CD4-positive, alpha-beta T cell (primary cell): ENCODE measurements at regions not wholly inside any gene's neighbourhood (a gene's known extent, or its start where the extent isn't known, plus 50 kb on each side); places are given as distances from the start of the nearest gene placed in this dataset.

Experiments
- ATAC-seq: fragments of 200-7000 bp; cut with Tn5 transposase; one replicate; pipeline ENCODE4 v1.10.0; 2022; ENCODE audit warnings: mild to moderate bottlenecking; ENCODE audit not compliant: poor library complexity
- CTCF ChIA-PET: fragments of 350-600 bp; sonication (Branson Sonifier 250); formaldehyde crosslinking; loops from one replicate; lab custom pipeline; 2021; ENCODE audit warnings: antibody characterized with exemption, inconsistent platforms; lab: Charles Lee
- POLR2A ChIA-PET: fragments of 350-600 bp; sonication (Branson Sonifier 250); formaldehyde crosslinking; loops from one replicate; lab custom pipeline; 2021; ENCODE audit warnings: antibody characterized with exemption, inconsistent platforms; lab: Charles Lee
- DNase-seq, 14 experiments: peaks; one replicate each; pipeline ENCODE4 v3.0.0-alpha.2; 2013 to 2020; ENCODE audit warnings: mixed read lengths in 2 of 14
- H3K27ac ChIP-seq, 2 donors: one replicate each; pipeline versions ENCODE4 v1.5.1 to v1.7.0; 2013; ENCODE audit warnings: low read length in 2 of 2, low read depth in 1 of 2, mild to moderate bottlenecking in 1 of 2
- H3K27me3 ChIP-seq, 2 experiments: 1 replicate in 1 of 2; 2 replicates in 1 of 2; pipeline versions ENCODE4 v1.6.1 to v1.7.0; 2013; ENCODE audit warnings: low read length in 2 of 2, control low read depth in 1 of 2, mild to moderate bottlenecking in 1 of 2, moderate library complexity in 1 of 2; ENCODE audit not compliant: insufficient read depth in 2 of 2, control insufficient read depth in 1 of 2
- H3K36me3 ChIP-seq: one replicate; pipeline ENCODE4 v1.6.1; 2013; ENCODE audit warnings: low read length, control low read depth; ENCODE audit not compliant: insufficient read depth
- H3K4me1 ChIP-seq: one replicate; pipeline ENCODE4 v1.6.1; 2013; ENCODE audit warnings: low read length, control low read depth; ENCODE audit not compliant: insufficient read depth
- H3K4me3 ChIP-seq: one replicate; pipeline ENCODE4 v1.5.1; 2013; ENCODE audit warnings: mild to moderate bottlenecking, low read length, moderate library complexity
- H3K9me3 ChIP-seq, 2 experiments: 1 replicate in 1 of 2; 2 replicates in 1 of 2; pipeline versions ENCODE4 v1.6.1 to v1.7.0; 2013; ENCODE audit warnings: low read length in 2 of 2, mild to moderate bottlenecking in 2 of 2, control low read depth in 1 of 2, moderate library complexity in 1 of 2; ENCODE audit not compliant: control insufficient read depth in 1 of 2, insufficient read depth in 1 of 2
- H3K27ac Mint-ChIP-seq: one replicate; pipeline ENCODE4 v1.8.0; 2020; ENCODE audit warnings: mixed read lengths
- H3K27me3 Mint-ChIP-seq: one replicate; pipeline ENCODE4 v1.8.0; 2021; ENCODE audit warnings: mixed read lengths
- H3K36me3 Mint-ChIP-seq: one replicate; pipeline ENCODE4 v1.8.0; 2021; ENCODE audit warnings: low read depth, mixed read lengths
- H3K4me1 Mint-ChIP-seq: one replicate; pipeline ENCODE4 v1.8.0; 2021; ENCODE audit warnings: low read depth, mixed read lengths
- H3K4me3 Mint-ChIP-seq: one replicate; pipeline ENCODE4 v1.8.0; 2020; ENCODE audit warnings: mild to moderate bottlenecking, mixed read lengths
- H3K9me3 Mint-ChIP-seq: one replicate; pipeline ENCODE4 v1.8.0; 2020; ENCODE audit warnings: mixed read lengths
- CTCF ChIP-seq: fragments of 200-600 bp; IDR thresholded peaks from one replicate; pipeline ENCODE4 v1.8.0; 2022; ENCODE audit warnings: antibody characterized with exemption, mild to moderate bottlenecking
- intact Hi-C, 2 experiments: fragments of 100-400 bp; cut with DNase I in 1 of 2; cut with micrococcal nuclease in 1 of 2; formaldehyde crosslinking; loops; one replicate each; pipeline versions ENCODE4 v1.15.1 to v1.9.0; 2023 to 2025; cut with DNase I, micrococcal nuclease

DNA sequence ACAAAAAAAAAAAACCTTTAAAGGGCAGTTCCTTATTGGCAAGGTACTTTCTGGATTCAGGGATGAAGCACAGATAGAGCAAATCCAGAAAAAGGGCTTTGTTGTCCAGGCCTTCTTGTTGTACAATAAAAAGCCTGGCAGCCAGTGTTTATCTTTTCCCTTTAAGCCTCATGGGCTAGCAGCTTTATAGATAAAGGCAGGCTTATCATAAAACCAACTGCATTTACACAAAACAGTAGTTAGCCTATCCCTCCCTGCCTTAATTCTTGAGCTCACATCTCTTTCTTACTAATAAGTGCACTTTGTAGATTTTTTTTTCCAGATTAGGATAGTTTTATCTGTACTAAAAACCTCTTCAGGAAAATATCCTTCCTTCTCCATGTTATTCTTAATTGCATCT, 662.8 kb upstream of the CCDC54 start:
- Mint-ChIP-seq H3K9me3 (no peaks in the 10 kb centered on the region), H3K4me1 (no peaks in the 10 kb centered on the region), H3K36me3 (no peaks in the 10 kb centered on the region), H3K27me3 (no peaks in the 10 kb centered on the region), H3K27ac (no peak overlapping the region), H3K4me3 (no peak overlapping the region)
- Histone ChIP-seq H3K27ac (no peak overlapping the region), H3K36me3 (no peaks in the 10 kb centered on the region), H3K27me3 (no peaks in the 10 kb centered on the region), H3K4me1 (no peaks in the 10 kb centered on the region), H3K9me3 (no peaks in the 10 kb centered on the region), H3K4me3 (no peak overlapping the region)
- TF ChIP-seq CTCF, result no peak
- intact Hi-C loops, result no loop called here
- DNase-seq, result no peak
- ChIA-PET CTCF (no interaction called here), POLR2A (no interaction called here)
- no peak for ATAC-seq

DNA sequence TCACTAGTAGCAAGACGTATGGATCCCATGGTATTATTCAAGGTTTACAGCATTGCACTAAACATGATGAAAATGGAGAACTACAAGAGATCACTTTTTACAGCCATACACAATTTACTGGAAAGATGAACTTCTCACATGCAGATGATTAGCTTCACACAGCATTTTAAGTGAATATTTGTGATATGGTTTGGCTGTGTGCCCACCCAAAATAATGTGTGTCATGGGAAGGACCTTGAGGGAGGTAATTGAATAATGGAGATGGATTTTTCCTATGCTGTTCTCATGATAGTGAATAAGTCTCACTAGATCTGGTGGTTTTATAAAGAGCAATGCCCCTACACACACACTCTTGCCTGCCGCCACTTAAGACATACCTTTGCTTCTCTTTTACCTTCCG, 662.0 kb upstream of the CCDC54 start:
- no peak for ATAC-seq
- Mint-ChIP-seq H3K9me3 (no peaks in the 10 kb centered on the region), H3K4me3 (no peak overlapping the region), H3K27ac (no peak overlapping the region), H3K4me1 (no peaks in the 10 kb centered on the region), H3K36me3 (no peaks in the 10 kb centered on the region), H3K27me3 (no peaks in the 10 kb centered on the region)
- no peak for TF ChIP-seq CTCF
- intact Hi-C loops, result no loop called here
- Histone ChIP-seq H3K27me3 (no peaks in the 10 kb centered on the region), H3K4me3 (no peak overlapping the region), H3K36me3 (no peaks in the 10 kb centered on the region), H3K9me3 (no peaks in the 10 kb centered on the region), H3K4me1 (no peaks in the 10 kb centered on the region), H3K27ac (no peak overlapping the region)
- ChIA-PET CTCF (no interaction called here), POLR2A (no interaction called here)
- no peak for DNase-seq

- H3K27me3 Mint-ChIP-seq, result no peaks in the 10 kb centered on the region
- H3K4me1 Mint-ChIP-seq, result no peaks in the 10 kb centered on the region
Observed at GRCh38 chr3:106717178-106717780, 660.0 kb upstream of the CCDC54 start.

More at GRCh38 chr3:106717178-106717780, 660.0 kb upstream of the CCDC54 start:
- Histone ChIP-seq H3K36me3 (no peaks in the 10 kb centered on the region), H3K4me3 (no peak overlapping the region), H3K4me1 (no peaks in the 10 kb centered on the region), H3K27ac (no peak overlapping the region), H3K27me3 (peaks cover 0 to 5% of the 10 kb centered on the region in 2 experiments), H3K9me3 (peaks cover 0 to 6% of the 10 kb centered on the region in 2 experiments)
- no peak for TF ChIP-seq CTCF
- H3K4me3 Mint-ChIP-seq, result no peak overlapping the region
- DNase-seq (no peak), ATAC-seq (no peak)
- intact Hi-C loops, result no loop called here
- no peaks in the 10 kb centered on the region for H3K9me3 Mint-ChIP-seq
- ChIA-PET CTCF (no interaction called here), POLR2A (no interaction called here)
- no peak overlapping the region for H3K27ac Mint-ChIP-seq
- H3K36me3 Mint-ChIP-seq, result no peaks in the 10 kb centered on the region
